ENCODE measurements at regions not wholly inside any gene's neighbourhood (a gene's known extent, or its start where the extent isn't known, plus 50 kb on each side); places are given as distances from the start of the nearest gene placed in this dataset.
"Not testable (repeated sequence)": the region's sequence is repeated elsewhere in the genome, so short reads cannot be mapped to it uniquely, and the experiment has no call there.

- DNase-seq, result peak; percentile 43
Measured at GRCh38 chr13:70613295-70613694, 505.0 kb upstream of the KLHL1 start.

- no peak for DNase-seq
Measured at GRCh38 chr13:70612881-70613280, 504.6 kb upstream of the KLHL1 start.

GRCh38 chr13:70604448-70604847 lies 496.2 kb upstream of the KLHL1 start:
- no peak for DNase-seq

GRCh38 chr13:70593716-70594115 lies 485.5 kb upstream of the KLHL1 start:
- DNase-seq, result no peak

GRCh38 chr13:70585109-70585508 lies 476.9 kb upstream of the KLHL1 start:
- DNase-seq, result no peak

- no peak for DNase-seq
Measured at GRCh38 chr13:70580825-70581224, 472.6 kb upstream of the KLHL1 start.

GRCh38 chr13:70579941-70580340 lies 471.7 kb upstream of the KLHL1 start:
- DNase-seq, result no peak

GRCh38 chr13:70571221-70571620 lies 463.0 kb upstream of the KLHL1 start:
- no peak for DNase-seq

GRCh38 chr13:70568571-70568970 lies 460.3 kb upstream of the KLHL1 start:
- peak; percentile 2 for DNase-seq

GRCh38 chr13:70544706-70545105 lies 436.5 kb upstream of the KLHL1 start:
- no peak for DNase-seq

GRCh38 chr13:70541451-70541850 lies 433.2 kb upstream of the KLHL1 start:
- no peak for DNase-seq

- no peak for DNase-seq
Measured at GRCh38 chr13:70534466-70534865, 426.2 kb upstream of the KLHL1 start.

GRCh38 chr13:70529652-70530051 lies 421.4 kb upstream of the KLHL1 start:
- no peak for DNase-seq

GRCh38 chr13:70527599-70527998 lies 419.3 kb upstream of the KLHL1 start:
- peak; percentile 29 for DNase-seq

- DNase-seq, result peak; percentile 51
Measured at GRCh38 chr13:70523622-70524021, 415.4 kb upstream of the KLHL1 start.

- DNase-seq, result no peak
Measured at GRCh38 chr13:70520275-70521036, 412.2 kb upstream of the KLHL1 start.

GRCh38 chr13:70518081-70518480 lies 409.8 kb upstream of the KLHL1 start:
- DNase-seq, result no peak

- DNase-seq, result no peak
Measured at GRCh38 chr13:70516226-70516625, 408.0 kb upstream of the KLHL1 start.

GRCh38 chr13:70511861-70512417 lies 403.7 kb upstream of the KLHL1 start:
- DNase-seq, result not testable (repeated sequence)

- DNase-seq, result no peak
Measured at GRCh38 chr13:70505809-70506208, 397.6 kb upstream of the KLHL1 start.

GRCh38 chr13:70502944-70503343 lies 394.7 kb upstream of the KLHL1 start:
- no peak for DNase-seq

GRCh38 chr13:70490320-70490935 lies 382.2 kb upstream of the KLHL1 start:
- DNase-seq, result no peak

GRCh38 chr13:70484931-70485330 lies 376.7 kb upstream of the KLHL1 start:
- DNase-seq, result no peak

- no peak for DNase-seq
Measured at GRCh38 chr13:70483599-70484276, 375.5 kb upstream of the KLHL1 start.
